ENCODE measurements at regions not wholly inside any gene's neighbourhood (a gene's known extent, or its start where the extent isn't known, plus 50 kb on each side); places are given as distances from the start of the nearest gene placed in this dataset.

GRCh38 chr4:53646795-53647194, 55.5 kb upstream of the LNX1 start:
- TF ChIP-seq EZH2 (IDR thresholded peaks at IDR 0.05; ENCODE audit: borderline replicate concordance, low read depth, low read length, severe bottlenecking) (no peak), CTCF (IDR thresholded peaks at IDR 0.05; ENCODE audit: borderline replicate concordance, extremely low read depth, low read length, poor library complexity, severe bottlenecking) (no peak)
